Caco-2 (cell line): ENCODE measurements at regions not wholly inside any gene's neighbourhood (a gene's known extent, or its start where the extent isn't known, plus 50 kb on each side); places are given as distances from the start of the nearest gene placed in this dataset.
"Not testable (repeated sequence)": the region's sequence is repeated elsewhere in the genome, so short reads cannot be mapped to it uniquely, and the experiment has no call there.

Source experiments
- BruUV-seq: library from RNA; stranded (reverse); fragments of 400-500 nt; replicated peaks from 2 replicates; lab custom pipeline; 2021; lab: Mats Ljungman, UMichigan
- CTCF ChIA-PET: fragments of 300-600 bp; sonication (Branson Sonifier 250); formaldehyde crosslinking; loops from one replicate; lab custom pipeline; 2022; ENCODE audit warnings: antibody characterized with exemption; lab: Charles Lee
- POLR2A ChIA-PET: fragments of 300-600 bp; sonication (Branson Sonifier 250); formaldehyde crosslinking; loops from one replicate; lab custom pipeline; 2022; ENCODE audit warnings: antibody characterized with exemption; lab: Charles Lee
- DNase-seq, 2 experiments: peaks; one replicate each; pipeline versions ENCODE4 v3.0.0 to v3.0.0-alpha.2; 2020 to 2022
- H3K27me3 ChIP-seq: replicated peaks from 2 replicates; pipeline ENCODE4 v1.6.0; 2011; ENCODE audit warnings: low read length; ENCODE audit not compliant: control insufficient read depth, insufficient read depth
- H3K36me3 ChIP-seq: 2 replicates; pipeline ENCODE4 v1.5.1; 2011; ENCODE audit warnings: low read length; ENCODE audit not compliant: control insufficient read depth, insufficient read depth
- H3K4me1 ChIP-seq: fragments of 250-450 bp; sonication (Bioruptor Pico); 2 replicates; pipeline ENCODE4 v1.5.1; 2020; ENCODE audit warnings: mild to moderate bottlenecking
- H3K4me3 ChIP-seq: 2 replicates; pipeline ENCODE4 v1.5.1; 2011; ENCODE audit warnings: low read depth, mild to moderate bottlenecking, control low read depth, low read length
- H3K9me3 ChIP-seq: fragments of 250-450 bp; sonication (Bioruptor Pico); 2 replicates; pipeline ENCODE4 v1.5.1; 2020; ENCODE audit warnings: mild to moderate bottlenecking, moderate library complexity
- H3K27ac Mint-ChIP-seq: one replicate; pipeline ENCODE4 v1.8.0; 2022; ENCODE audit warnings: mixed read lengths; ENCODE audit not compliant: unreplicated experiment
- H3K27me3 Mint-ChIP-seq: one replicate; pipeline ENCODE4 v1.8.0; 2022; ENCODE audit warnings: mixed read lengths; ENCODE audit not compliant: insufficient read depth, unreplicated experiment
- H3K36me3 Mint-ChIP-seq: one replicate; pipeline ENCODE4 v1.8.0; 2022; ENCODE audit warnings: mild to moderate bottlenecking, mixed read lengths; ENCODE audit not compliant: insufficient read depth, unreplicated experiment
- H3K4me1 Mint-ChIP-seq: one replicate; pipeline ENCODE4 v1.8.0; 2022; ENCODE audit warnings: low read depth, mixed read lengths; ENCODE audit not compliant: unreplicated experiment
- H3K4me3 Mint-ChIP-seq: one replicate; pipeline ENCODE4 v1.8.0; 2022; ENCODE audit warnings: mild to moderate bottlenecking, moderate library complexity, mixed read lengths; ENCODE audit not compliant: unreplicated experiment
- H3K9me3 Mint-ChIP-seq: one replicate; pipeline ENCODE4 v1.8.0; 2022; ENCODE audit warnings: mixed read lengths; ENCODE audit not compliant: unreplicated experiment
- CTCF ChIP-seq, 2 experiments: fragments of 200-600 bp in 1 of 2; IDR thresholded peaks; 1 replicate in 1 of 2; 2 replicates in 1 of 2; pipeline versions ENCODE4 v1.5.1 to v1.8.0; 2011 to 2022; ENCODE audit warnings: antibody characterized with exemption in 1 of 2, control low read depth in 1 of 2, inconsistent platforms in 1 of 2, low read depth in 1 of 2, low read length in 1 of 2, mild to moderate bottlenecking in 1 of 2, moderate library complexity in 1 of 2; ENCODE audit not compliant: insufficient read depth in 1 of 2, severe bottlenecking in 1 of 2, unreplicated experiment in 1 of 2
- intact Hi-C: fragments of 100-400 bp; cut with micrococcal nuclease; formaldehyde crosslinking; loops from one replicate; pipeline ENCODE4 v1.10.0; 2022; ENCODE audit not compliant: unreplicated experiment

GRCh38 chr12:64552510-64552909 is 57.8 kb upstream of the RASSF3 start:
- H3K4me1 ChIP-seq, intact Hi-C loops, DNase-seq, H3K27ac Mint-ChIP-seq, H3K4me3 ChIP-seq, H3K4me1 Mint-ChIP-seq, BruUV-seq, H3K27me3 Mint-ChIP-seq, CTCF ChIA-PET, H3K27me3 ChIP-seq, H3K36me3 ChIP-seq, POLR2A ChIA-PET, H3K9me3 ChIP-seq, H3K4me3 Mint-ChIP-seq, H3K9me3 Mint-ChIP-seq, H3K36me3 Mint-ChIP-seq: not testable (repeated sequence)

- intact Hi-C loops, H3K36me3 Mint-ChIP-seq: not testable (repeated sequence)
These were observed 56.6 kb upstream of the RASSF3 start for GRCh38 chr12:64553689-64554088.

GRCh38 chr12:64556231-64556630 is 54.1 kb upstream of the RASSF3 start:
- Mint-ChIP-seq H3K27ac (no peak overlapping the region), H3K9me3 (no peaks in the 10 kb centered on the region), H3K4me3 (no peak overlapping the region), H3K36me3 (no peaks in the 10 kb centered on the region), H3K27me3 (no peaks in the 10 kb centered on the region), H3K4me1 (no peaks in the 10 kb centered on the region)
- ChIA-PET POLR2A (no interaction called here), CTCF (no interaction called here)
- TF ChIP-seq CTCF (IDR thresholded peaks at IDR 0.05; ENCODE audit: insufficient read depth in 1 of 2, low read depth in 1 of 2, low read length in 1 of 2, severe bottlenecking in 1 of 2, unreplicated experiment in 1 of 2), result no peak
- Histone ChIP-seq H3K4me3 (no peak overlapping the region), H3K36me3 (no peaks in the 10 kb centered on the region), H3K9me3 (no peaks in the 10 kb centered on the region), H3K4me1 (no peaks in the 10 kb centered on the region), H3K27me3 (no peaks in the 10 kb centered on the region)
- intact Hi-C loops, result no loop called here
- BruUV-seq, result no TSS peak
- DNase-seq, result no peak

More at GRCh38 chr12:64553689-64554088, 56.6 kb upstream of the RASSF3 start:
- POLR2A ChIA-PET, H3K9me3 ChIP-seq, H3K4me1 ChIP-seq, H3K27me3 Mint-ChIP-seq, H3K4me3 Mint-ChIP-seq, DNase-seq, H3K4me3 ChIP-seq, BruUV-seq, H3K27me3 ChIP-seq, H3K9me3 Mint-ChIP-seq, H3K4me1 Mint-ChIP-seq, H3K36me3 ChIP-seq, H3K27ac Mint-ChIP-seq: not testable (repeated sequence)
- CTCF ChIA-PET, result interaction anchor here (0.6 to 0.7 kb wide), 3 partner anchors 19 to 149 kb away, joined by 3 to 4 read pairs (median 3); no protein-coding TSS in a partner anchor

GRCh38 chr12:64558754-64559153 is 51.5 kb upstream of the RASSF3 start:
- intact Hi-C loops, result no loop called here
- H3K4me3 Mint-ChIP-seq, result no peak overlapping the region
- Histone ChIP-seq H3K4me3 (no peak overlapping the region), H3K4me1 (no peaks in the 10 kb centered on the region), H3K36me3 (no peaks in the 10 kb centered on the region), H3K9me3 (no peaks in the 10 kb centered on the region), H3K27me3 (no peaks in the 10 kb centered on the region)
- no peaks in the 10 kb centered on the region for H3K27me3 Mint-ChIP-seq
- H3K4me1 Mint-ChIP-seq, result no peaks in the 10 kb centered on the region
- H3K36me3 Mint-ChIP-seq, result no peaks in the 10 kb centered on the region
- no peak overlapping the region for H3K27ac Mint-ChIP-seq
- ChIA-PET CTCF (no interaction called here), POLR2A (no interaction called here)
- no peak for TF ChIP-seq CTCF (IDR thresholded peaks at IDR 0.05; ENCODE audit: insufficient read depth in 1 of 2, low read depth in 1 of 2, low read length in 1 of 2, severe bottlenecking in 1 of 2, unreplicated experiment in 1 of 2)
- no peak for DNase-seq
- BruUV-seq, result no TSS peak
- no peaks in the 10 kb centered on the region for H3K9me3 Mint-ChIP-seq
